GM18499 (cell line): ENCODE measurements at regions not wholly inside any gene's neighbourhood (a gene's known extent, or its start where the extent isn't known, plus 50 kb on each side); places are given as distances from the start of the nearest gene placed in this dataset.
"Not testable (repeated sequence)": the region's sequence is repeated elsewhere in the genome, so short reads cannot be mapped to it uniquely, and the experiment has no call there.

Experiments used
- ATAC-seq: cut with Tn5 transposase; IDR thresholded peaks from one replicate; pipeline ENCODE4 v1.9.1; 2021; ENCODE audit warnings: moderate number of reproducible peaks; ENCODE audit not compliant: insufficient read depth, unreplicated experiment

DNA sequence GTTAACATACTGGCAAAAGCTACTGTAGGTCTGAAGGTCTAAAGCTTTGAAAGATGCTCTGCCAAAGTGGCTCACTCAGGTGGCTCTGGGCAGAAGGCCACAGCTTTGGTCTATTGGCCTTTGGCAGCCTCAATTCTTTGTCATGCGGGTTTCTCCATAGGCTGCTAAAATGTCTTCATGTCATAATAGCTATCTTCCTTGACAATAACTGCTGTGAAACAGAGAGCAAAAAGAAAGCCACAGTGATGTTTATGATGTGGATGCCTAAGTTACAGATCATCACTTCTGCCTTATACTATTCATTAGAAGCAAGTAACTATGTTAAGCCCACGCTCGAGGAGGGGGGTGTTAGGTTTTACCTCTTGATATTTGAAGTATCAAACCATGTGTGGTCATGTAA is 906.1 kb upstream of the CDH9 start:
- no peak for ATAC-seq

GRCh38 chr5:27938989-27939388 is 900.6 kb upstream of the CDH9 start:
- ATAC-seq = no peak

- ATAC-seq = no peak
Measured at GRCh38 chr5:27928060-27928459, 889.7 kb upstream of the CDH9 start.

GRCh38 chr5:27911216-27911615 is 872.8 kb upstream of the CDH9 start:
- ATAC-seq = no peak

DNA sequence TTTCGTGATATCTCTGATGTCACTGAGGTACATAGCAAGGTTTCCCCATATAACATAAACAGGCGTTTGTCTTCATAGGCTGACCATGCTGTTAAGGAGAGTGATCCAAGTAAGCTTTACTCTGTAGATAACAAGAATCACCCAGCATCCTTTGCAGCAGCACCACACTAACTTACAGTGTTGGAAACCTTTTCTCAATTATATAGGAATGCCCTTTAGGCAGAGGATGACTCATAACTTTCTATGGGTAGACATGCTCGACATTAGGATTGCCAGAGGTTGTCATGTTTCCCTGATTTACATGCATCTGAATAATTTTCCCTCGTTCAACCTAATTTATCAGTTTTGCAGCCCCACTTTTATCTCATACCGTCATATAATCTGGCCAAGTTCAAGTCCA is 870.0 kb upstream of the CDH9 start:
- no peak for ATAC-seq

- no peak for ATAC-seq
Measured at GRCh38 chr5:27906931-27907601, 868.7 kb upstream of the CDH9 start.

- no peak for ATAC-seq
Measured at GRCh38 chr5:27906481-27906880, 868.1 kb upstream of the CDH9 start.

GRCh38 chr5:27900761-27901160 is 862.4 kb upstream of the CDH9 start:
- no peak for ATAC-seq

GRCh38 chr5:27876071-27876470 is 837.7 kb upstream of the CDH9 start:
- no peak for ATAC-seq

- ATAC-seq = no peak
Measured at GRCh38 chr5:27875148-27875547, 836.8 kb upstream of the CDH9 start.

DNA sequence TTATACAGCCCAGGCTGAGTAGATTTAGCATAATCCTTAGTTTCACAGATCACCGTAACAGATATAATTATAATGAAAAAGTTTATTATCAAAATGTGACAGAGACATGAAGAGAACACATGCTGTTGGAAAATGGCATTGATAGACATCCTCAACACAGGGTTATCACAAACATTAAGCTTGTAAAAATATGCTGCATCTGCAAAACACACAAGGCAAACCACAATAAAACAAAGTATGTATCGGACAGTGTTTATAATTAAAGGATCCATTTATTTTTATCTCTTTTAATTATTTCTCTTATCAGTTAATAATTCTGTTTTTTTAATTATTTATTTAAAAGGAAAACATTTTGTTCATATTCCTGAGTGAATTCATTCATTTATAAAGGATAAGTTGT is 829.9 kb upstream of the CDH9 start:
- no peak for ATAC-seq

DNA sequence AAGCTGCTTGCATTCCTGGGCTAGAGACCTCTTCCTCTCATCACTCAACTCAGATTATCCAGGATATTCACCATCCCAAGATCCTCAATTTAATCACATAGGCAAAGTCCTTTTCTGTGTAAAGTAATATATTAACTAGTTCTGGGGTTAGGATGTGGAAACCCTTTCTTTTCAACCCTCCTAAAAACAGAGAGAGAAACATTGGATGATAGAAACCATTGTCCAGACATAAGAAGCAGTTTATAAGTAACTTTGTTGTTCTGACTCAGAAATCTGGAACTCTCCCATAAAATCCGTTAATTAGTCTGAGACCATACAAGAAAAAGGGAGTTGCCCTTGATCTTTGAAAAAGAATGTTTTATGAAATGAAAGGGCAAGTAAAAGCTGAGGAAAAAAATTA is 817.1 kb upstream of the CDH9 start:
- no peak for ATAC-seq

GRCh38 chr5:27854243-27854852 is 816.0 kb upstream of the CDH9 start:
- ATAC-seq = no peak

DNA sequence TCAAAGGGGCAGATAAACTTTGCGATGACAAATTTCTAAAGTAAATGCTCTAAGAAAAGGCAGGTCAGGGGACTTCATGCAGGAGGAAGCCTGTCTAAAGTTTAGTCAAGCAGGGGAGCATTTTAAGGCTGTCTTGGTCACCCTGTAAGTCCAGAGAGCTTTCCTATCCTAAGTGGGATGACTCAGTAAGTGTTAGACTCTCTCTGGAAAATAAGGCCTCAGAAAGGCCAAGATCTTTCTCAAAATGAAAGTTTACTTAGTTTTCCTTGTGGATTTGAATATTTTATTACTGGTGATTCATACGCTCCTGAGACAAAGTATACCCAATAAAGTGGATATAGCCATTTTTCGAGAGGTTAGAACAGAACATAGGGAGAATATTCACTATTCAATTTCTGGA is 806.9 kb upstream of the CDH9 start:
- no peak for ATAC-seq

GRCh38 chr5:27836704-27837103 is 798.3 kb upstream of the CDH9 start:
- not testable (repeated sequence) for ATAC-seq

- ATAC-seq = no peak
Measured at GRCh38 chr5:27832886-27833285, 794.5 kb upstream of the CDH9 start.

DNA sequence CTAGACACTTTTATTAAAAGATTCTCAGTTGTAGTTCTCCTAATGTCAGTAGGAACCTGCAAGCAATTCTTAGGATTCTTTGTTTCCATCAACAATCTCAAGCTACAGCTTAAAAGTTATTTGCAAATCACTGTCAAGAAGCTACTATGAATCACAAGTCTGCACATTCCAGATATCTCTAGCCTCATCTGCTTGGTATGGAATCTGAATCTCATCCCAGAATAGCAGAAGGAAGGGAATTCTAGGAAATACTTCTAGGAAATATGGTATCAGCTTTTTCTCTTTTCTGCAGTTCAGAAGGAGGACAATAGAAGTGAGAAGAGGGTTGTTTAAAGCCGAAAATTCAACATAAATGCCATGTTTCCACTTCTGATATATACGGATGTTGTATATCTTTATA is 792.2 kb upstream of the CDH9 start:
- no peak for ATAC-seq

- no peak for ATAC-seq
Measured at GRCh38 chr5:27821681-27822080, 783.3 kb upstream of the CDH9 start.

GRCh38 chr5:27818888-27819287 is 780.5 kb upstream of the CDH9 start:
- ATAC-seq = no peak

- ATAC-seq = no peak
Measured at GRCh38 chr5:27814983-27815382, 776.6 kb upstream of the CDH9 start.

- ATAC-seq = no peak
Measured at GRCh38 chr5:27814286-27814685, 775.9 kb upstream of the CDH9 start.

DNA sequence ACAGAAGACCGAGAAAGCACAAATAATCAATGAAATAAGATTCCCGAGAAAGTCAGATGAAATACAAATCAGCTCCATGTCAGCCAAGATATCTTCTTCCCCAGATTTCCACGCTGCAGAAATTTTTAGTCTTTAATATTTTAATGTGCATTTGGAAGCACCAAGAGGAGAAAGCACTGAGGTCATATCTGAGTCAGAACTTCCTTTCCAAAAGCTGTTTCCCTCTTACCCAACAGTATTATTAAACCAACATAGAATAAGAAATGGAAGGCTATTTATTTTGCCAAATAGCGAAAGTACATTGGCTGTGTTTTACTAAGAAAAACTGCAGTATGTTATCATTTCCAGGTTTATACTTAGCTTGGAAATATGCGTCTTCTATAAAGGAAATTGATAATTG is 772.1 kb upstream of the CDH9 start:
- ATAC-seq = no peak
